ENCODE measurements at regions not wholly inside any gene's neighbourhood (a gene's known extent, or its start where the extent isn't known, plus 50 kb on each side); places are given as distances from the start of the nearest gene placed in this dataset.

- TF ChIP-seq EZH2 (IDR thresholded peaks at IDR 0.05) (no peak), CTCF (IDR thresholded peaks at IDR 0.05) (no peak)
Measured at GRCh38 chr16:55388131-55388862, 64.3 kb downstream of the IRX6 start.

Measured in neural progenitor cell (in vitro differentiated cells).